RPMI7951 (cell line): ENCODE measurements at regions not wholly inside any gene's neighbourhood (a gene's known extent, or its start where the extent isn't known, plus 50 kb on each side); places are given as distances from the start of the nearest gene placed in this dataset.

Source experiments
- DNase-seq: peaks from one replicate; pipeline ENCODE4 v3.0.0-alpha.2; 2012; ENCODE audit warnings: low read depth

DNA sequence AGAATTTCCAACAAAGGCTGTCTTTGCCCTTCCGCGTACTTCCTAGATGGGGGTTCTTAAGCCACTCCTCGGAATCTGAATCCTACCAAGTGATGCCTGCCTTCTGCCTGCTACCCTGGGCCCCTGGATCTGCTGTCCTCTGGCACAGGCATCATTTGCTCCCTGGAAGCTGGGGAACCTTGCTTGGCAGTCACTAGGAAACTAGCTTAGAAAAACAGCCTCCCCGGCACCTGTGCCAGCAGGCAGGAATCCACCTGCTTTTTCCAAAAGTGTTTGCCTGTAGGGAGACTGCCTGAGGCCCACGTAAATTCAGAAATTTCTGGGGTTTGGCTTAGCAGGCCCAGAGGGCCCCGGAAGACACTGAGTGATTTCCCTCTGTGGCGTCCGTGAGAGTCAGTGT lies 442.4 kb downstream of the TSHZ3 start:
- no peak for DNase-seq

DNA sequence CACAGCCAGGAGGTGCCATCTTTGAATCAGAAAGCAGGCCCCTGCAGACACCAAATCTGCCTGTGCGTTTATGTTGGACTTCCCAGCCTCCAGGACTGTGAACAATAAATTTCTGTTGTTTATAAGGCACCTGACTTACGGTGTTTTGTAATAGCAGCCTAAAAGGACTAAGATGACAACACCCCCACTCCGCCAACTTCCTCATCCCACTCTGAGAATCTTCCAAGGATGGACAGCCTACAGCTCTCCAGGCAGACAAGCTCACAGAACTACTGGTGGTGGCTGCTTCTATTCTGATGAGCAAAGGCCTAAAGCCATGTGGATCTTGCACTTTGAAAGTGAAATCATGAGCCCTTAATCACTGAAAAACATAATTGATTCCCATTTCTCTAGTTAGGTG lies 449.2 kb downstream of the TSHZ3 start:
- no peak for DNase-seq

DNA sequence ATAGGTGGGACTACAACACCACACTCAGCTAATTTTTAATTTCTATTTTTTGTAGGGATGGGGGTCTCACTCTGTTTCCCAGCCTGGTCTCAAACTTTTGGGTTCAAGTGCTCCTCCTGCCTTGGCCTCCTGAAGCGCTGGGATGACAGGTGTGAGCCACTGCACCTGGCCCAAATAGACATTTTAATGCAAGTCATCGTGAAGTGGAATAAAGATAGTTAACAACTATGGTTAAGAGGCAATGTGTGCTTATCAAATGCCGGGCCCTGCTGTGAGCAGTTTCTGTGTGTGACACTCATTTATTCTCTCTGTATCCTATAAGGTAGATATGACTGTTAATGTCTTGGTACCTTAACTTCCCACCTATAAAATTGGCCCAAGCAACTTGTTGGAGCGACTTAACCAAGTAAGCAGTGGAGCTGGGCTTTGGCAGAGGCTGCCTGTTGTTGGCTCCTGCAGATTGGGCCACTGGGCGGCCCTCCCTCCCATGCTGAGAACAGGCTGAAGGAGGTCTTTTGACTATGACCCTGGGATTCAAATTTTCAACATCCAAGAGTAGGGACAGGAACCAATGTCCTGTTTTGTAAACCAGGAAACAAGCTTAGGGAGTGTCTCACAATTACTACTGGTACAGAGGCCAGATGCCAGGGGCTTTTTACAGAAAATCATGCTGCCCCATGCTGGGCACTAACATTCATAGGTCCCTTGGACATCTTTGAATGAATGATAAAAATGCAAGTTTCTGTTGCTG lies 450.7 kb downstream of the TSHZ3 start:
- DNase-seq, result no peak

DNA sequence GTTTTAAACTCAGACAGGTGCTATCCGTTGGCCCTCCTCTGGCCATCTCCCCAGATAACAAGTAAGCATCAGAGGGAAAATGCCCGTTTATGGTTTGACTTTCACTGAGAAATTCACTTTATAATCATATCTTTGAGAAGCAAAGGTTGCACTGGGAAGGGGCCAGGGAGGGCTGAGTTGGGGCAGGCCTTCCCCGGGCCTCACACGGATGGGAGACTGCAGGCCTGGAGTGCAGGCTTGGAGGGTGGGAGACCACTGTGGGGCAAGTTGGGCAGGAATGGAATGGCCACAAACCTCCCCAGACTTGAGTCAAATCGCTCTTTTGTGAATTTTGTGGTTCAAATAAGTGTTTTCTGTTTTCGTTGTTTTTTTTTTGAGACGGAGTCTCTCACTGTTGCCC lies 451.7 kb downstream of the TSHZ3 start:
- no peak for DNase-seq

DNA sequence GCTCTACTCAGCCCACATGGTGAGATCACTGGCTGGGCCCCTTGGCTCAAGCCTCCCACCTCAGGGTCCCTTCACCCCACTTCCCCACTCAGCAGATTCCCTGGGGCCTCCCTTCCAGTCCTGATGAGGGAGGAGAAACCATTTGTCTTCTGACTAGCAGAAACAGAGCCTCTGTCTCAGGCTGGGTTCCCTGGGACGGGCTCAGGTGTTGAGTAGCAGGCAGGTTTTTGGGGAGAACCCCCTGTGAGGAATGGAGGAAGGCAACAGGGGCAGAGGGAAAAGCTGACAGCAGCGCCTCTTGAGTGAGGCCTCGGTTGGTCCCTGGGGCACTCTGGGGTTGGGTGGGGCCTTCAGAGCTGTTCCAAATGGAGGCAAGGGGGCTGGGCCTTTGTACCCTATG lies 452.2 kb downstream of the TSHZ3 start:
- no peak for DNase-seq

DNA sequence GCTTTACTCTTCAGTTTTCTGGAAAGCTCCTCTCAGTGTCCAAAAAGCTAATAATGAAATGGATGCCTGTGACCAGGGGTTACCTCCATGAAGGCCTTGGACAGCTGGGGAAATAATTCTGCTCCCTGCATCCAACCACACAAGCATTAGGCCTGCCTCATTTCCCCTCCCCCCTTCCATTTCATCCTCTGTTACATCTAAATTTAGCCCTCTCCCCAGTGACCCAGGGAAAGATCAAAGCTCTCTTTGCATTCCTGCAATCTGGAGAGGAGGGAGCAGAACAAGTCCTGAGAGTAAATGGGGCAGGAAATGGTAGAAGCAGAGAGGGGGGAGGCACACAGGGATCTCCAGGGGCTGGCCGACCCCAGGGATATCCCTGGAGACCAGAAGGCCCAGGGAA lies 452.7 kb downstream of the TSHZ3 start:
- DNase-seq, result no peak

DNA sequence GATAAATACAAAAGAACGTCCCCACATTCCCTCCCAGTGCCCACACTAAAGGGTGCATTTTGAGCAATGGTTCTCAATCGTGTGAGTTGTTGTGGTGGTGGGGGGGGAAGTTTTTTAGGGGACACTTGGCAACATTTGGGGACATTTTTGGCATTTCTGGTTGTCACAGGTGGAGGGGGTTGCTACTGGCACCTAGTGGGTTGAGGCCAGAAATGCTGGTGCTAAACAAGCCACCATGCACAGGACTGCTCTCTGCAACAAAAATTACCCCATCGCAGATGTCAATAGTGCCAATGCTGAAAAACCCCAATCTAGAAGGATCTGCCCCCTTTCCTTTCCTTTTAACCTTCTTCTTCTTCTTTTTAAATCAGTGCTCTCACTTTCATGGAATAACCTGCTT lies 453.3 kb downstream of the TSHZ3 start:
- no peak for DNase-seq

DNA sequence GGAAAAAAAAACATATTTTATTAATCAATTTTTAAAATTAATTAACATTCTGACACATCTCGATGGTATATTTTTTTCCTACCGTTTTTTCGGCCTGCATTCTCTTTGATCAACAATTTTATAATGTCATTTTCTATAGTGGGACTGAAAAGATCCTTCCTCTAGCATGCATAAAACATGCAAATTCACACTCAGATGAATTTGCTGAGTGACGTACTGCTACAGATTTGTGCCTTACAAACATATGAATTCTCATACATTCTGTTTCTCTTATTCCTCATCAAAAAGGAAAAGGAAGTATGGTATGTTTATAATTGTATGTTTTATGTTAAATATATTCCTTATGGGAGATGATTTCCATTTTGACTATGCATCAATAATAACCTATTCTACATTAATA lies 458.2 kb downstream of the TSHZ3 start:
- no peak for DNase-seq

DNA sequence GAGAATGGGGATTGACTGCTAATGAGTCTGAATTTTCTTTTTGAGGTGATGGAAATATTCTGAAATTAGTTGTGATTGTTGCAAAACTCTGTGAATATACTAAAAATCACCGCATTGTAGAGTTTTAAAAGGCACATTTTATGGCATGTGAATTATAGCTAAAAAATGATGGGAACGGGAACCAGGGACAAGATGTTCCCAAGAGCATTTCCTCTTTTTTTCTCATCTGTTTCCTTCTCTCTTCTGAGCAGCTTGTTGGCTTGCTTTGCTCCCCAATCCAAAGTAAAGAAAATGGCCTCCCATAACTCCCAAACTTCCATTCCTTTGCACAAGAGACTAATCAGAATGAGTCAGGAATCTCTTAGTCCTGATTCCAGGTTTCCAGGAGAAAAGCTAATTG lies 459.2 kb downstream of the TSHZ3 start:
- DNase-seq, result no peak

DNA sequence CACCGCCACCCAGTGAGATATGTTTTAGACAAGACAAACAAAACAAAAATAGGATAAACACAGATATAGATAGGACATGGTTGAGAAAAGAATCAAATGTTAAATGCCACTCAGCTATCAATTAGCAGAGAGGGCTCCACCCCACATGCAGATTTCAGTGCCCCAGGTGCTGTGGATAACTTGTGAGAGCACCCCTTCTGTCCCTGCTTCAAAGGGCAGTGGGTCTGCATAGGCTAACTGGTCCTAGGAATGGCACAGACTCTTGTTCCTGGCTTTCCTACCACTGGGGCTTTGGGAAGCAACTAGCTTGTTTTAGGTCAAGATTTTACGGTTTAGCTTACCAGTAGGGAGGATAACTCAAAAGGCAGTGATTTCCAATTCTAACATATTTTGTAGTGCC lies 460.3 kb downstream of the TSHZ3 start:
- no peak for DNase-seq

DNA sequence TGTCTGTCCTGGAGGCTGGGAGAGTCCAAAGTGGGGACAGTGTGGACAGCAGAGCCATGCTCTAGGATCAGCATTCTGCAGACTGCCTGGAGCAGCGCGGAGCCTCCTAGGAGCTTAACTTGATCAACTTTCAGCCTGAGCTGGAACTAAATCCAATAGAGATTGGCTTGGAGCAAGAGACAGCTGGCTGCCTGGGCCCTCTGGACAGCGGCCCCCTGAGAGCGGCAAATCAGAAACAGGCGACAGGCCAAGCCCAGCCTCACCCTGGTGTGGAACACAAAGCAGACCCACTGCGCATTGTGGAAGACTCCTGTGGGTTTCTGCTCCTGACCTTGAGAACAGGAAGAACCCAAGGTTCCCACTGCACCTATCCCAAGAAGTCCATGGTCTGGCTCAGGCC lies 462.2 kb downstream of the TSHZ3 start:
- DNase-seq, result no peak

DNA sequence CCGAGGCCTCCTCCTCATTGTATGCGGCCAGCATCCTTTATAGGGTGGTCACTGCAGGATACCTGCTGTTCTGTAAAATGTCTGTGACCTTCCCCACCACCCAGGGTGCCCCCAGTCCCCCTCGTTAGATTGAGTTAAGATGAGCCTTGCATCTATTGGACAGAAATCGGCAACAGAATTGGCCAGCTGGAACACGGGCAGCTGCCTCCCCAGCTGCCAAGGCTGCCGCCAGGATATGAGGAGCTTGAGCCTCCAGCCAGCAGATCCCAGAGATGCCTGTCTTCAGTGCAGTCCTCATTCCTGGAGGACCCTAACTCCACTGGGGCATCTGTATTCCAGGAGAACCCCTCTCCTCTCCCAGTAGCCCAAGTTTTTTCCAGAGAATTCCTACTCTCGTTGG lies 463.0 kb downstream of the TSHZ3 start:
- DNase-seq, result no peak

DNA sequence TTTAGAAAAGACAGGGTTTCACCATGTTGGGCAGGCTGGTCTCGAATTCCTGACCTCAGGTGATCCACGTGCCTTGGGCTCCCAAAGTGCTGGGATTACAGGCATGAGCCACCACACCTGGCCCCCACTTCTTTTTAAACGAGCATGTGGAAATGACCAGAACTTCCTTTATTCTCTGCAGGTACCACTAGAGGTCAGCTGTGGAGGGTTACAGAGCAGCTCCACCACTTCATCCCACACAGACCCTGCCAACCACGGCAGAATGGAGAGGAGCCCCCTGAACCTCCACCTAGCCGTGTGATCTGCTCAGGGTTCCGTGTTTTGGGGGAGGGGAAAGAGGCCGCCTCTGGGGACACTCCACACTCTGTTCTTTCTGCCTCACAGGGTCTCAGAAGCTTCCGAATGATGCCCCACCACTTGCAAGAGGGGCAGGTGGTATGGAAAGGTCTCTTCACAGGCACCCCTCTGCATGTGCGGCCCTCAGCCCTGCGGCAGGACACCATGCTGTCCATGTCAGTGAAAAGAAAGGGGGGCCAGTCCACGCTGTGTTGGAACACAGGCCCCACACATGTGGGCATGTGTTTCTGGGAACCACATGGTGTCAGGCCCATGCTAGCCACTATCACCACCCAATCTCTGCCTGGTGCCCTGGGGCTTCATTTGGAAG lies 465.0 kb downstream of the TSHZ3 start:
- DNase-seq, result no peak

DNA sequence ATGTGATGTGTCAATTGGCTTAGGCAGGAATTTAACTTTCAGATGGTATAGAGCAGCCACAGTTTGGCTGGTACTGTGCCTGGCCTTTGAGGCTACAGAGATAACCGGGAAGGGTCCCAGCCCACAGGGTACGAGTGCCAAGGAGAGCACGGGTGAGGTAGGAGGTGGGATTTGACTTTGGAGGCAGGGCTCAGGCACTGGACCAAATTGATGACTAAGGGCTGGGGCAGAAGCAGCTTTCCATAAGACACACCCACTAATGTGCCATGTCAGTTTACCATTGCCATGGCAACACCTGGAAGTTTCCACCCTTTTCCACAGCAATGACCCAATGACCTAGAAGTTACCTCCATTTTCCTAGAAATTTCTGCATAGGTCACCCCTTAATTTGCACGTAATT lies 466.2 kb downstream of the TSHZ3 start:
- no peak for DNase-seq

DNA sequence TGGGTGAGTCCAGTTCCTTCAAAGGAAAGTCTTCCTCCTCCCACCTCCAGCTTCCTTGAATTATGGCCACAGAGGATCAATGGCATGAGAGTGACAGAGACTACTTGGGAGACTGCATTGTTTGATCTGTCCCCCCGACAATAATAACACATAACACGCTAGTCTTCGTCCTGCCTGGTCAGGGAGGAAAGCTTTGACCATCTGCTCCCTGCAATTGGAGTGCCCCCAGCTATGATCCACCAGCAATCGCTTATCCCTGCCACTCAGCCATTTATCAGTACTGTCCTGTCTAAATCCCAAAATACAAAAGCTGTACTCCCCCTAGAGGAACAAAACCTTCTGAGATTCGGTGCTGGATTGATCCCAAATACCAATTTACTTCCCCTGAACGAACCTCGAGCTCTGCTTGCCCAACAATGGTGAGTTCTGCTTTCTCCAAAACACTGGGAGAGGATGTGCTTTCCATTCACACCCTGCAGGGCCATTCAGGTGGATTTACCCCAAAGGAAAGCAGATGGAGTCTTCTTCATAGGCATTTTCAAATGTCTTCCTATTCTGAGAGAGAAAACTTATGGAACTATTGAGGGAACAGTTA lies 466.7 kb downstream of the TSHZ3 start:
- DNase-seq, result no peak

DNA sequence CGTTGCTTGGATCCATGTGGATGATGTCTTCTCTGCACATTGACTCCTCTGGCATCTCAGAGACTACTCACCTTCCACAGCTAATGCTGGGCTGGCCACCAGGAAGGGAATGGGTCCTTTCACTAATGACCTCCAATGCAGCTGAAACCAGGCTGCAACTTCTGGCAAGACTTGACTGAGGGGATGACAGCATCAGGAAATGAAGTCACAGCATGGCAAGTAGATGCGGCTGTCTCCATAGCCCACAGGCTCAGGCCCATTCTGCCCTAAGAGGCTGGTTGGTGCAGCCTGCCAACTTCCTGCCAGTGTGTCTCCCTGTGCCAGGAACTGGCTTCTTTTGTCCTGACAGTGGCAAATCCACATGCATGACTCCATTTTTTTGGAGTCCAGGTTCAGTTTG lies 467.3 kb downstream of the TSHZ3 start:
- no peak for DNase-seq

DNA sequence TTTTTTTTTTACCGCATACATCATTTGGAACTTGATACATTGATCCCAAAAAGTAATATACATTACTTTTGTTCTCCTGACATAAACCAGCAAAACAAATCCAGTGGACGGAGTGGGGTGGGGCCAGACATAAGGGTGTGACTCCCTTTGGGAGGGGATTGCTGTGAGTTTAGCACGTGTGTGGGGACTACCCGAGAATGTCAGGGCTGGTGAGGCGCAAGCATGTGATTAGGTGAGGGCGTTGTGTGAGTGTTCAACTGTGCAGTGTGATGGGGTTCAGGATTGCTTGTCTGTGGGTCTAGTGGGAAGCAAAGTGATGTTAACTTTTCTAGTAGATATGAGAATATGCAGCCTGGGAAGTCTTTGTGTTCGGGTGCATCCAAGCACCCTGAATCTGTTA lies 468.0 kb downstream of the TSHZ3 start:
- DNase-seq, result no peak

DNA sequence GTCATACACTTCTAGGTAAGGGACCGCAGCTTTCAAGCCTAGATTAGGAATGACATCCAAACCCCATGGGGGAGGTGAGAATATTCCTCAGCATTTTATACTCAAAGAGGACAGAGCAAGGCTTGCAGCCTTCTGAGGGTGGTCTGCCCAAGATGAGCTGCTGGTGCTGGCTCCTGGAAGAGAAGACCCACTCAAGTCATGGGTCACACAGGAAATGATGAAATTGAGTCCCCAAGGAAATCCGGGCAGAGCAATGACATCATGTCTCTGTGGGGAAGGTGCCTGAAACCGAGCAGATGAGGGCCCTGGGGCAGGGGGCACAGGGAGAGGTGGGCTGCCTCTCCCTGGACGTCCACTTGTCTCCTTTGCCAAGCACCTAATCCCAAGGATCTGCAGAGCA lies 468.7 kb downstream of the TSHZ3 start:
- no peak for DNase-seq

DNA sequence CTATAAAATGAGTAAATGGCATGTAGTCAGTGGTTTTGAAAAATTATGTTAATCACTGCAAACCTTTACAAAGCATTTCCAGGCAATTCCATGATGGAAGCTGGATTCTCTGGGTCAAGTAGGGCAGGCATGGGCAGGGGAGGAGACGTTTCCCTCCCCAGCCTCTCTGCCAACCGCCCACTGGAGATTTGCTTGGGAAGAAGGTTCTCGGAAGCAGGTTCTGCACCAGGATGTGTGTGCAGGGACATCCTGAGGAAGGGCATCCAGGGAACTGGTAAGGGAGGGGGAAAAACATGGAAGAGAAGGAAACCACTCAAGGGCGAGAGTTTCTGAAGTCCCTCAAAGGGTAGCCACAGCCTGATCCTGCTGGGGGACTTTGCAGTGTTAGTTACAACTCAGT lies 469.1 kb downstream of the TSHZ3 start:
- DNase-seq, result no peak

DNA sequence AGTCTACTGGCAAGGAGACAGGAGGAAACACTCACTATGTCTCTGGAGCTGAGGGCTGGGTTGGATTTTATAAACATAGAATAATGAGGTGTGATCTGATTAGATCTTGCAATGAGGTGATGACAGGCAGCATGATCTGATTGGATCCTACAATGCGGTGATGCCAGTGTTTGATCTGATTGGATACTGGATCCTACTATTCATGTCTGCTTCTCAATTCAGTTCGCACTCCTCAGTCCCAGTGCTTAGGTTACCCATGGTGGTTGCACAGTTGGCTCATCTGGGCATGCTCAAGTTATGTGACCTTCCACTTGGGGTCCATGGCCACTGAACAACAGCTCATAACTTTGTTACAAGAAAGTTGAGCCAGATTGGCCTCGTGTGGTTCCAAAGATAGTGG lies 469.5 kb downstream of the TSHZ3 start:
- DNase-seq, result no peak

DNA sequence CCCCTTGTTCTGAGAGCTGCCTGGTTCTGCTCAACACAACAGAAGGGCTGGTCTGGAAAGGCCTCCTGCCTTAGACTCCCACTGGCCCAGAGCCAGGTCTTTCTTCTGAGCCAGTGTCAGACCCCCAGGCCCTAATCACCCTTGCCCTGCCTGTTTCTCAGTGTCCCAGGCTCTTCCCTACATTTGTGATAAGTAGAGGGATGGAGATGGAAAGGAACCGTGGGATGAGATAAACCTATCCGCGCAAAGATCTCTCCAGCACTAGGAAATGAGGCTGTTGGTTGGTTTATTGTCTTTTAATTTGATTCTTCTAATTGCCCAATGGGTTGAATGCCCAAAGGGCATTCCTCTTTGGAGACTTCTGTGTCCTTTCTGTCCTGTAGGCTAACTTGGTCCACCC lies 470.0 kb downstream of the TSHZ3 start:
- no peak for DNase-seq

DNA sequence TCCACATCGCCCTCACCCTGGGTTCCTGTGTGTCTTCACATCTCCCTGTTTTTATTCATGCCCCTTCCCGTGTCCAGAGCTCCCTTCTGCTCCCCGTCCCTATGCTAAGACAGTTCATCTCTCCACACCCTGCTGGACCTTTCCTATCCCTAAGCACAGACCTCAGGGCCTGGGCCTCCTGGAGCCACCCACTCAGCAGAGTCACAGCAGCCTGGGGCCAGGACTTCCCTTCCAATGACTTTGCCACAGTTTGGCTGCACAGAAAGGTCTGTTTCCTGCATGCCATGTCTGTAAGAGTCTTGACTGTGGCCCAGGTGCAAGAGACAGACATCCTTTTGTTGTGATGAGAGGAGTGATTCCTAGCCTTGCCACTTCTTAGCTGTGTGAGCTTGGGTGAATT lies 470.7 kb downstream of the TSHZ3 start:
- DNase-seq, result no peak

DNA sequence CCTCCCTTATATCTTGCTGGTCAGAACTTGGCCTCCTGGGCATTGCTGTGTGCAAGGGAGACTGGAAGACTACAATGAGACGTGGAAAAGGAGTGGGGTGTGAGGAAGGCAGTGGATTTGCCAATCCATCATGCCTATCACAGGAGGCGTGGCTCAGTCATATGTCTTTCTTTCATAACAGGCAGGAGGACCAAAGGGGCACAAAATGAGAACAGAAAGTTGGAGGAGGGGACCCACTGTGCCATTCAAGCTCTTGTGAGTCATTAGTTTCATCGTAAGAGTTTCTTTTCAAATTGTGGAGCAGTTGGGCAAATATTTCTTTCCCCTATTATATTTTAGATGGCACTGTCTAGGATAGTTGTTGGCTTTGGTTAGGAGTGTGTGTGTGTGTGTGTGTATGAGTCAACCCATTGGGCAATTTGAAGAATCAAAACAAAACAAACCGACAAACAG lies 471.5 kb downstream of the TSHZ3 start:
- DNase-seq, result no peak
